Mesenchymal stem cell (in vitro differentiated cells and primary cell): ENCODE measurements at regions not wholly inside any gene's neighbourhood (a gene's known extent, or its start where the extent isn't known, plus 50 kb on each side); places are given as distances from the start of the nearest gene placed in this dataset.

ENCODE experiments used
- DNase-seq: peaks from one replicate; pipeline ENCODE4 v3.0.0-alpha.2; 2013
- H2AFZ ChIP-seq: one replicate; pipeline ENCODE4 v1.6.1; 2013; ENCODE audit warnings: low read depth, mild to moderate bottlenecking, control low read depth, inconsistent platforms, low read length, moderate library complexity
- H2AK5ac ChIP-seq: 2 replicates; pipeline ENCODE4 v1.6.1; 2013; ENCODE audit warnings: low read length, moderate library complexity, mild to moderate bottlenecking, inconsistent platforms; ENCODE audit not compliant: severe bottlenecking
- H2BK120ac ChIP-seq: one replicate; pipeline ENCODE4 v1.6.1; 2013; ENCODE audit warnings: low read depth, mild to moderate bottlenecking, inconsistent platforms, low read length, moderate library complexity
- H2BK12ac ChIP-seq, 2 experiments: one replicate each; pipeline ENCODE4 v1.6.1; 2013; ENCODE audit warnings: inconsistent platforms in 2 of 2, low read length in 2 of 2, mild to moderate bottlenecking in 2 of 2, moderate library complexity in 2 of 2, control low read depth in 1 of 2
- H2BK15ac ChIP-seq: one replicate; pipeline ENCODE4 v1.6.1; 2013; ENCODE audit warnings: mild to moderate bottlenecking, low read depth, inconsistent platforms; ENCODE audit not compliant: poor library complexity, severe bottlenecking
- H2BK5ac ChIP-seq: 2 replicates; pipeline ENCODE4 v1.6.1; 2013; ENCODE audit warnings: low read depth, mild to moderate bottlenecking, low read length, control low read depth, inconsistent platforms; ENCODE audit not compliant: poor library complexity, severe bottlenecking
- H3K14ac ChIP-seq, 2 experiments: one replicate each; pipeline ENCODE4 v1.6.1; 2013; ENCODE audit warnings: inconsistent platforms in 2 of 2, low read length in 2 of 2, control low read depth in 1 of 2, mild to moderate bottlenecking in 1 of 2, moderate library complexity in 1 of 2
- H3K18ac ChIP-seq, 2 experiments: one replicate each; pipeline ENCODE4 v1.6.1; 2013; ENCODE audit warnings: inconsistent platforms in 2 of 2, low read length in 2 of 2, control low read depth in 1 of 2, low read depth in 1 of 2, mild to moderate bottlenecking in 1 of 2
- H3K23ac ChIP-seq, 2 experiments: one replicate each; pipeline ENCODE4 v1.6.1; 2013; ENCODE audit warnings: inconsistent platforms in 2 of 2, low read length in 2 of 2, mild to moderate bottlenecking in 2 of 2, moderate library complexity in 2 of 2, control low read depth in 1 of 2
- H3K27ac ChIP-seq: 2 replicates; pipeline ENCODE4 v1.5.1; 2013; ENCODE audit warnings: mild to moderate bottlenecking, moderate library complexity, low read length, control low read depth, inconsistent platforms; ENCODE audit not compliant: poor library complexity, severe bottlenecking
- H3K27me3 ChIP-seq, 2 experiments: 2 replicates each; pipeline versions ENCODE4 v1.6.1 to v1.7.0; 2013; ENCODE audit warnings: low read length in 2 of 2, mild to moderate bottlenecking in 2 of 2, moderate library complexity in 2 of 2, control low read depth in 1 of 2, inconsistent platforms in 1 of 2; ENCODE audit not compliant: control insufficient read depth in 1 of 2, insufficient read depth in 1 of 2
- H3K36me3 ChIP-seq, 2 experiments: 2 replicates each; pipeline versions ENCODE4 v1.6.1 to v1.7.0; 2013; ENCODE audit warnings: low read length in 2 of 2, control low read depth in 1 of 2, inconsistent platforms in 1 of 2, low read depth in 1 of 2, mild to moderate bottlenecking in 1 of 2; ENCODE audit not compliant: insufficient read depth in 2 of 2, control insufficient read depth in 1 of 2
- H3K4ac ChIP-seq, 2 experiments: one replicate each; pipeline ENCODE4 v1.6.1; 2013; ENCODE audit warnings: inconsistent platforms in 2 of 2, low read length in 2 of 2, mild to moderate bottlenecking in 2 of 2, moderate library complexity in 2 of 2, control low read depth in 1 of 2, low read depth in 1 of 2
- H3K4me1 ChIP-seq: 2 replicates; pipeline ENCODE4 v1.6.1; 2013; ENCODE audit warnings: low read depth, low read length, control low read depth; ENCODE audit not compliant: control insufficient read depth, insufficient read depth
- H3K4me2 ChIP-seq: 2 replicates; pipeline ENCODE4 v1.6.1; 2013; ENCODE audit warnings: low read length, mild to moderate bottlenecking, inconsistent platforms; ENCODE audit not compliant: poor library complexity, severe bottlenecking
- H3K4me3 ChIP-seq, 2 experiments: 2 replicates each; pipeline versions ENCODE4 v1.5.1 to v1.7.0; 2013; ENCODE audit warnings: low read length in 2 of 2, mild to moderate bottlenecking in 2 of 2, control low read depth in 1 of 2, low read depth in 1 of 2; ENCODE audit not compliant: insufficient read depth in 1 of 2
- H3K79me1 ChIP-seq: replicated peaks from 2 replicates; pipeline ENCODE4 v1.6.1; 2013; ENCODE audit warnings: mild to moderate bottlenecking, control low read depth, low read length, inconsistent platforms; ENCODE audit not compliant: poor library complexity, severe bottlenecking
- H3K9ac ChIP-seq: 2 replicates; pipeline ENCODE4 v1.7.0; 2013; ENCODE audit warnings: mild to moderate bottlenecking, low read length, moderate library complexity
- H3K9me3 ChIP-seq: 2 replicates; pipeline ENCODE4 v1.7.0; 2013; ENCODE audit warnings: mild to moderate bottlenecking, low read length; ENCODE audit not compliant: control insufficient read depth
- H4K8ac ChIP-seq: one replicate; pipeline ENCODE4 v1.6.1; 2013; ENCODE audit warnings: inconsistent platforms, mild to moderate bottlenecking, low read length, moderate library complexity
- H4K91ac ChIP-seq: one replicate; pipeline ENCODE4 v1.6.1; 2013; ENCODE audit warnings: mild to moderate bottlenecking, low read length, inconsistent platforms
- WGBS: methylation state at CpG from one replicate; pipeline ENCODE4 v1.1.7; 2013; ENCODE audit warnings: mixed read lengths; 5-methylcytosine and 5-hydroxymethylcytosine counted together

DNA sequence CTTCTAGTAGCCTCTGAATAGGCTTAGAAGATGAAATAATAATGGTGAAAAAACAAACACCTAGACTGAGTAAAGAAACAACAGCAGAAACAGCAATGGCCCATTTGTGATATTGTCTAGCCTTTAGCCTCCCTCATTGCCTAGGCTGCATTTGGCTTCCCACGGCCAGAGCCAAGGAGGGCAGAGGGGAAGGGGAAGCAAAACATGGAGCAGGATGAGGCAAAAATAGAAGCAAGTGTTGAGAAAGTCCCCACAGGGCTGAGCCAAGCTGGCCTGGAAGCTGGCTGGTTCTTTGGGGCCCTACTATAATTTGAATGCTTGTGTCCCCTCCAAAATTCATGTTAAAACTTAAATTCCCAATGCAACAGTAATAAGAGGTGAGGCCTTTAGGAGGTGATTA lies 60.2 kb upstream of the KSR1 start:
- Histone ChIP-seq H2AFZ (no peak overlapping the region), H3K27me3 (peaks cover 0 to 3% of the 10 kb centered on the region in 2 experiments), H2BK15ac (no peak overlapping the region), H4K8ac (no peak overlapping the region), H2BK120ac (no peak overlapping the region), H3K14ac (no peak overlapping the region), H3K4me1 (no peaks in the 10 kb centered on the region), H3K27ac (no peak overlapping the region), H3K23ac (no peak overlapping the region), H3K18ac (peak overlapping the region in 1 of 2 experiments; percentile 46), H4K91ac (no peak overlapping the region), H3K9me3 (peaks cover 13% of the 10 kb centered on the region), H3K79me1 (no peaks in the 10 kb centered on the region), H3K4me2 (no peak overlapping the region), H3K4ac (no peak overlapping the region), H2AK5ac (no peak overlapping the region), H2BK12ac (no peak overlapping the region), H3K4me3 (no peak overlapping the region), H2BK5ac (no peak overlapping the region), H3K36me3 (no peaks in the 10 kb centered on the region), H3K9ac (no peak overlapping the region)
- WGBS: 78% methylated on average over 1 of the region's 1 CpG
- no peak for DNase-seq

DNA sequence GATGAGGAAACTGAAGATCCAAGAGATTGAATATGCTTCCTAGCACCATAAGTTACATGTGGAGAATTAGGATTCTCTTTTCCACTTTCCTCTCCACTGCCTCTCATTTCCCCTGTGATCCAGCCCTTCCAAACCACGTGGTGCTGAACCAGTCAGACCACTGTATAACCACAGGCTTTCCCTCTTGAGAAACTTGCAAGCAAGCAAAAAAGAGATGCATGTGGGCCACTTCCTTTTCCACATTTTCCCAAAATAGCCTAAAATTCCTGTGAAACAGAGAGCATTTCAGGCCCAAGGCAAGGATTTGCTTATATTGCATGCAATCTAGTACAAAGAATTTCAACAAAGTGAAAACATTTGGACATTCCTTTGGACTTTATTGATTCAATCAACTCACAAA lies 59.3 kb upstream of the KSR1 start:
- Histone ChIP-seq H2AFZ (no peak overlapping the region), H3K9me3 (peaks cover 13% of the 10 kb centered on the region), H3K4me3 (no peak overlapping the region), H2AK5ac (no peak overlapping the region), H2BK120ac (no peak overlapping the region), H2BK5ac (no peak overlapping the region), H3K79me1 (no peaks in the 10 kb centered on the region), H3K27me3 (peaks cover 0 to 3% of the 10 kb centered on the region in 2 experiments), H4K8ac (no peak overlapping the region), H3K14ac (no peak overlapping the region), H3K18ac (no peak overlapping the region), H2BK12ac (no peak overlapping the region), H3K4ac (no peak overlapping the region), H3K9ac (no peak overlapping the region), H3K4me1 (no peaks in the 10 kb centered on the region), H3K27ac (no peak overlapping the region), H3K4me2 (no peak overlapping the region), H4K91ac (no peak overlapping the region), H2BK15ac (no peak overlapping the region), H3K36me3 (no peaks in the 10 kb centered on the region), H3K23ac (no peak overlapping the region)
- WGBS: 2% methylated on average over 1 of the region's 1 CpG
- DNase-seq: peak; percentile 65

DNA sequence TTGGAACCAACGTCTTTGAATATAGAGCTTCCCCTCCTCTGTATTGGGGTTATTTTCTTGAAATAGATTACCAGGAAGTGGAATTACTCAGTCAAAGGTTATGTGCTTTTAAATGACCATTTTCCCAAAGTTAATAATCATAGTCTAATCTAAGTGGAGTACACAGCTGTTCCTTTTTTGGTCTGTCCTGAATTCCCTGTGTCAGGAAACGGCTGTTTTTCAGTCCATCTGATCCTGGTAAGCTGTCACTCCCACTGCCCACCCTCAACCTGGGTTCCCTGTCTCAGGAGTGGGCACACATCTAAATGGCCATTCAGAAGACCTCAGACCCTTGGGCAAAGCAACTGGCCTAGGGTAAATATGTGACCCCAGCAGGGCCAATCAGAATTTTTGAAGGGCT lies 57.6 kb upstream of the KSR1 start:
- Histone ChIP-seq H3K23ac (no peak overlapping the region), H3K4me1 (no peaks in the 10 kb centered on the region), H3K14ac (no peak overlapping the region), H3K18ac (no peak overlapping the region), H3K79me1 (no peaks in the 10 kb centered on the region), H4K8ac (no peak overlapping the region), H2BK15ac (no peak overlapping the region), H3K4ac (no peak overlapping the region), H4K91ac (no peak overlapping the region), H2AFZ (no peak overlapping the region), H3K9me3 (peaks cover 13% of the 10 kb centered on the region), H3K4me2 (no peak overlapping the region), H2BK5ac (no peak overlapping the region), H2AK5ac (no peak overlapping the region), H3K4me3 (no peak overlapping the region), H3K9ac (no peak overlapping the region), H2BK12ac (no peak overlapping the region), H2BK120ac (no peak overlapping the region), H3K27ac (no peak overlapping the region), H3K27me3 (peaks cover 0 to 3% of the 10 kb centered on the region in 2 experiments), H3K36me3 (no peaks in the 10 kb centered on the region)
- no peak for DNase-seq
- 47% methylated on average over 1 of the region's 2 CpGs for WGBS

DNA sequence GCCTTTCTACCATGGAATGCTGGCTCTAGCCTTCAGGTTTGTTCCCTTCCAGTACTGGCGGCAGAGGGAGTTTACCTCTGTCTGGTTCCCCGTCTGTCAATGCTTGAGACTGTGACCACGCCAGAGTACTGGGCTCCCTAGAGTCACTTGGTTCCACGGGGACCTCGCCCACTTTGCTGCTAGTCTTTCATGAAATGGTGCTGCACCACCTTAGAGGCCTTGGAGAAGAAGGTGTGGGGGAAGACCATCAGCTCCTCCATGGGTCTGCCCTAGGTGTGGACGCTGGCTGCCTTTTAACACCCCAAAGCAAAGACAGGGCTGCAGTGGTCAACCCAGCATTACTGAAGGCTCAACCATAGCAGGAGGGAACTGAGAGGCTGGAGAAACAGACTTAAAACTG lies 55.3 kb upstream of the KSR1 start:
- Histone ChIP-seq H3K18ac (no peak overlapping the region), H3K23ac (no peak overlapping the region), H2BK120ac (no peak overlapping the region), H2BK15ac (no peak overlapping the region), H3K4me2 (no peak overlapping the region), H3K9ac (no peak overlapping the region), H3K4me1 (no peaks in the 10 kb centered on the region), H3K27me3 (peaks cover 0 to 3% of the 10 kb centered on the region in 2 experiments), H3K4ac (no peak overlapping the region), H3K36me3 (no peaks in the 10 kb centered on the region), H4K8ac (no peak overlapping the region), H3K27ac (no peak overlapping the region), H2AK5ac (no peak overlapping the region), H2BK12ac (no peak overlapping the region), H2AFZ (no peak overlapping the region), H2BK5ac (no peak overlapping the region), H3K4me3 (no peak overlapping the region), H3K79me1 (no peaks in the 10 kb centered on the region), H3K14ac (no peak overlapping the region), H3K9me3 (no peaks in the 10 kb centered on the region), H4K91ac (no peak overlapping the region)
- DNase-seq: no peak
- 80% methylated on average over 6 of the region's 6 CpGs for WGBS
